ENCODE measurements at regions not wholly inside any gene's neighbourhood (a gene's known extent, or its start where the extent isn't known, plus 50 kb on each side); places are given as distances from the start of the nearest gene placed in this dataset.

GRCh38 chr2:128541448-128541847 is 222.8 kb upstream of the HS6ST1 start:
- peak; percentile 42 to 53 for TF ChIP-seq HNF4A (conservative IDR thresholded peaks at IDR 0.05)
- TF ChIP-seq NR2F2 (IDR thresholded peaks at IDR 0.05): no peak
- peak; percentile 53 for TF ChIP-seq SP1 (IDR thresholded peaks at IDR 0.05)
- TF ChIP-seq CTCF (IDR thresholded peaks at IDR 0.05; ENCODE audit: low read depth, low read length, missing input control): no peak
- no peak for TF ChIP-seq ZBTB33 (IDR thresholded peaks at IDR 0.05)
- TF ChIP-seq RAD21 (IDR thresholded peaks at IDR 0.05): peak in 1 of 2 donors; percentile 20
- no peak for TF ChIP-seq GABPA (IDR thresholded peaks at IDR 0.05 in 1 of 2, conservative IDR thresholded peaks at IDR 0.05 in 1 of 2)
- TF ChIP-seq RXRA (IDR thresholded peaks at IDR 0.05): peak; percentile 36 to 41
- TF ChIP-seq MAX (IDR thresholded peaks at IDR 0.05): no peak
- TF ChIP-seq ATF3 (IDR thresholded peaks at IDR 0.05): no peak
- no peaks in the 10 kb centered on the region for H3K4me1 ChIP-seq (ENCODE audit: control insufficient read depth in 4 of 4, insufficient read depth in 4 of 4, low read length in 3 of 4)
- WGBS: 67% methylated on average over 2 of the region's 2 CpGs
- no peak for DNase-seq (ENCODE audit: low spot score)
- no peak overlapping the region for H3K27ac ChIP-seq (ENCODE audit: low read depth in 1 of 2, low read length in 2 of 2)
- H3K4me3 ChIP-seq (ENCODE audit: low read depth in 1 of 3, low read length in 3 of 3): no peak overlapping the region
- no peaks in the 10 kb centered on the region for H3K9me3 ChIP-seq (ENCODE audit: control insufficient read depth in 4 of 4, low read length in 3 of 4)
- no peaks in the 10 kb centered on the region for H3K27me3 ChIP-seq (ENCODE audit: control insufficient read depth in 4 of 4, insufficient read depth in 4 of 4, low read length in 3 of 4)
- no peaks in the 10 kb centered on the region for H3K36me3 ChIP-seq (ENCODE audit: control insufficient read depth in 4 of 4, insufficient read depth in 3 of 4, low read depth in 1 of 4, low read length in 3 of 4)
- no peak overlapping the region for H3K9ac ChIP-seq (ENCODE audit: low read depth in 1 of 2, low read length in 2 of 2)

GRCh38 chr2:128543036-128543435 is 224.4 kb upstream of the HS6ST1 start:
- WGBS: 93% methylated on average over 3 of the region's 3 CpGs
- no peak overlapping the region for H3K4me3 ChIP-seq (ENCODE audit: low read depth in 1 of 3, low read length in 3 of 3)
- H3K4me1 ChIP-seq (ENCODE audit: control insufficient read depth in 4 of 4, insufficient read depth in 4 of 4, low read length in 3 of 4): no peaks in the 10 kb centered on the region
- no peak overlapping the region for H3K9ac ChIP-seq (ENCODE audit: low read depth in 1 of 2, low read length in 2 of 2)
- no peaks in the 10 kb centered on the region for H3K36me3 ChIP-seq (ENCODE audit: control insufficient read depth in 4 of 4, insufficient read depth in 3 of 4, low read depth in 1 of 4, low read length in 3 of 4)
- no peaks in the 10 kb centered on the region for H3K27me3 ChIP-seq (ENCODE audit: control insufficient read depth in 4 of 4, insufficient read depth in 4 of 4, low read length in 3 of 4)
- TF ChIP-seq ZBTB33 (IDR thresholded peaks at IDR 0.05) (no peak), REST (IDR thresholded peaks at IDR 0.05) (no peak), EGR1 (IDR thresholded peaks at IDR 0.05; ENCODE audit: low read depth in 2 of 2) (no peak), RXRA (IDR thresholded peaks at IDR 0.05) (no peak), HNF4A (conservative IDR thresholded peaks at IDR 0.05) (no peak), RAD21 (IDR thresholded peaks at IDR 0.05) (no peak), FOXA2 (IDR thresholded peaks at IDR 0.05) (no peak), HNF4G (IDR thresholded peaks at IDR 0.05) (no peak), MAX (IDR thresholded peaks at IDR 0.05) (no peak), FOXA1 (IDR thresholded peaks at IDR 0.05) (no peak), ATF3 (IDR thresholded peaks at IDR 0.05) (no peak), SP1 (IDR thresholded peaks at IDR 0.05) (no peak), CTCF (IDR thresholded peaks at IDR 0.05; ENCODE audit: low read depth, low read length, missing input control) (no peak), YY1 (IDR thresholded peaks at IDR 0.05) (no peak), NR2F2 (IDR thresholded peaks at IDR 0.05) (no peak), JUND (IDR thresholded peaks at IDR 0.05) (no peak), GABPA (IDR thresholded peaks at IDR 0.05 in 1 of 2, conservative IDR thresholded peaks at IDR 0.05 in 1 of 2) (no peak), TAF1 (conservative IDR thresholded peaks at IDR 0.05) (no peak)
- H3K27ac ChIP-seq (ENCODE audit: low read depth in 1 of 2, low read length in 2 of 2): no peak overlapping the region
- no peaks in the 10 kb centered on the region for H3K9me3 ChIP-seq (ENCODE audit: control insufficient read depth in 4 of 4, low read length in 3 of 4)
- no peak for DNase-seq (ENCODE audit: low spot score)

All from liver (tissue), 8 donors.